GM23338 (cell line): ENCODE measurements at regions not wholly inside any gene's neighbourhood (a gene's known extent, or its start where the extent isn't known, plus 50 kb on each side); places are given as distances from the start of the nearest gene placed in this dataset.

Experiments
- CREB1 ChIP-seq: fragments of 250-450 bp; sonication (Bioruptor Pico); IDR thresholded peaks from 2 replicates; pipeline ENCODE4 v1.5.0; 2020; ENCODE audit warnings: low read depth, mild to moderate bottlenecking, moderate library complexity
- CTCF ChIP-seq, 2 experiments: fragments of 200-600 bp in 1 of 2; sonication (generic) in 1 of 2; conservative IDR thresholded peaks; 2 replicates each; pipeline versions ENCODE4 v1.5.1 to v1.6.1; 2016 to 2017; ENCODE audit warnings: antibody characterized with exemption in 2 of 2, low read depth in 2 of 2, mild to moderate bottlenecking in 2 of 2, moderate library complexity in 1 of 2
- ETS1 ChIP-seq: IDR thresholded peaks from 2 replicates; pipeline ENCODE4 v1.6.1; 2016; ENCODE audit warnings: antibody characterized with exemption
- EZH2 ChIP-seq: fragments of 200-600 bp; sonication (generic); IDR thresholded peaks from one replicate; pipeline ENCODE4 v1.8.0; 2017; ENCODE audit warnings: antibody characterized with exemption, mild to moderate bottlenecking, low read depth; ENCODE audit not compliant: unreplicated experiment
- EZH2phosphoT487 ChIP-seq: fragments of 200-600 bp; sonication (generic); IDR thresholded peaks from one replicate; pipeline ENCODE4 v1.8.1; 2018; ENCODE audit warnings: antibody characterized with exemption; ENCODE audit not compliant: unreplicated experiment
- JUNB ChIP-seq: IDR thresholded peaks from one replicate; pipeline ENCODE4 v1.6.1; 2016; ENCODE audit warnings: antibody characterized with exemption; ENCODE audit not compliant: unreplicated experiment
- POLR2AphosphoS5 ChIP-seq: IDR thresholded peaks from 2 replicates; pipeline ENCODE4 v1.6.1; 2016; ENCODE audit warnings: antibody characterized with exemption, low read depth
- REST ChIP-seq: IDR thresholded peaks from one replicate; pipeline ENCODE4 v1.6.1; 2018; ENCODE audit warnings: antibody characterized with exemption; ENCODE audit not compliant: unreplicated experiment
- STAT1 ChIP-seq: IDR thresholded peaks from one replicate; pipeline ENCODE4 v1.6.1; 2016; ENCODE audit warnings: antibody characterized with exemption; ENCODE audit not compliant: unreplicated experiment
- ZNF114 ChIP-seq: fragments of 250-450 bp; sonication (Bioruptor Pico); IDR thresholded peaks from 2 replicates; pipeline ENCODE4 v1.5.0; 2020; ENCODE audit warnings: mild to moderate bottlenecking, moderate library complexity
- ZNF331 ChIP-seq: fragments of 250-450 bp; sonication (Bioruptor Pico); IDR thresholded peaks from 2 replicates; pipeline ENCODE4 v1.5.0; 2020; ENCODE audit warnings: low read depth, mild to moderate bottlenecking, moderate library complexity

GRCh38 chr7:106193661-106194060 is 81.5 kb upstream of the SYPL1 start:
- no peak for TF ChIP-seq CTCF (conservative IDR thresholded peaks at IDR 0.05; ENCODE audit: low read depth in 2 of 2)
- TF ChIP-seq EZH2 = no peak
- no peak for TF ChIP-seq REST
- no peak for TF ChIP-seq CREB1 (CRISPR knock-in tag)
- no peak for TF ChIP-seq ZNF331 (CRISPR knock-in tag)
- TF ChIP-seq POLR2AphosphoS5 = no peak
- no peak for TF ChIP-seq ETS1
- no peak for TF ChIP-seq JUNB
- no peak for TF ChIP-seq EZH2phosphoT487
- TF ChIP-seq ZNF114 = no peak
- no peak for TF ChIP-seq STAT1
